ENCODE measurements at regions not wholly inside any gene's neighbourhood (a gene's known extent, or its start where the extent isn't known, plus 50 kb on each side); places are given as distances from the start of the nearest gene placed in this dataset.

DNA sequence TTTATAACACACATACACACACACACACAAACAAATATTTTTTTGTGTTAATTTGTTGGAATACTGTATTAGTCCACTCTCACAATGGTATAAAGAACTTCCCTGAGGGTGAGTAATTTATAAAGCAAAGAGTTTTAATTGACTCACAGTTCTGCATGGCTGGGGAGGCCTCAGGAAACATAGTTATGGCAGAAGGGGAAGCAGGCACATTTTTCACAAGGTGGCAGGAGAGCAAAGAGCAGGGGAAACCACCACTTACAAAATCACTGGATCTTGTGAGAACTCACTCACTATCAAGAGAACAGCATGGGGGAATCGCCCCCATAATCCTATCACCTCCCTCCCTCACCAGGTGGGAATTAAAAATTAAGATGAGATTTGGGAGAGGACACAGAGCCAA lies 205.4 kb upstream of the PTPRD start:
- dilution Hi-C loops (cut with HindIII; ENCODE audit: low sequenced_read_pairs, unreplicated experiment), result no loop called here
- no peak for ATAC-seq (ENCODE audit: low read depth)
- Histone ChIP-seq H2AK5ac (ENCODE audit: low read depth, low read length) (no peak overlapping the region), H3K27me3 (ENCODE audit: control insufficient read depth, insufficient read depth, low read length) (no peaks in the 10 kb centered on the region), H2BK5ac (ENCODE audit: low read depth, low read length, poor library complexity, severe bottlenecking) (no peak overlapping the region), H3K4me1 (ENCODE audit: control insufficient read depth, insufficient read depth, low read length) (no peaks in the 10 kb centered on the region), H4K91ac (ENCODE audit: insufficient read depth, low read depth, low read length) (no peak overlapping the region), H3K9me3 (ENCODE audit: control insufficient read depth, insufficient read depth, low read length) (peaks cover 6% of the 10 kb centered on the region), H3K4me3 (ENCODE audit: insufficient read depth, low read depth, low read length) (no peak overlapping the region), H4K8ac (ENCODE audit: low read depth in 2 of 2, low read length in 2 of 2) (no peak overlapping the region), H3K56ac (ENCODE audit: extremely low read depth, insufficient read depth, low read length) (no peak overlapping the region), H4K5ac (ENCODE audit: low read depth, low read length) (no peak overlapping the region), H2AFZ (replicated peaks; ENCODE audit: low read length, poor library complexity) (no peak overlapping the region), H3K23ac (ENCODE audit: low read depth, low read length) (no peak overlapping the region), H2BK15ac (ENCODE audit: low read depth, low read length) (no peak overlapping the region), H3K4me2 (ENCODE audit: low read depth, low read length) (no peak overlapping the region), H3K14ac (replicated peaks; ENCODE audit: low read depth, low read length) (no peak overlapping the region), H3K4ac (ENCODE audit: low read depth, low read length) (no peak overlapping the region), H3K79me1 (ENCODE audit: low read depth in 1 of 2, low read length in 2 of 2) (no peaks in the 10 kb centered on the region), H3K9ac (ENCODE audit: low read depth, low read length) (no peak overlapping the region), H3K27ac (ENCODE audit: insufficient read depth, low read length) (no peak overlapping the region), H3K36me3 (ENCODE audit: control insufficient read depth, insufficient read depth, low read length) (no peaks in the 10 kb centered on the region), H3K18ac (ENCODE audit: low read depth, low read length) (no peak overlapping the region), H2BK20ac (ENCODE audit: low read depth, low read length) (no peak overlapping the region), H3K9me1 (ENCODE audit: insufficient read depth, low read length) (no peaks in the 10 kb centered on the region), H2BK120ac (ENCODE audit: low read depth, low read length) (no peak overlapping the region), H4K20me1 (ENCODE audit: insufficient read depth, low read length) (no peaks in the 10 kb centered on the region), H2AK9ac (replicated peaks; ENCODE audit: low read depth, low read length, poor library complexity) (no peak overlapping the region)
- intact Hi-C loops (cut with micrococcal nuclease), result no loop called here
- no TSS peak for BruUV-seq (replicated peaks)
- TF ChIP-seq POLR2A (IDR thresholded peaks at IDR 0.05; ENCODE audit: low read depth, low read length) (no peak), MAZ (IDR thresholded peaks at IDR 0.05; ENCODE audit: borderline replicate concordance, low read depth, low read length) (no peak), MXI1 (IDR thresholded peaks at IDR 0.05; ENCODE audit: borderline replicate concordance, low read depth, low read length) (no peak), CHD1 (IDR thresholded peaks at IDR 0.05; ENCODE audit: low read depth, low read length) (no peak), CEBPB (IDR thresholded peaks at IDR 0.05; ENCODE audit: low read depth, low read length) (no peak), RAD21 (IDR thresholded peaks at IDR 0.05; ENCODE audit: low read length) (no peak)
- TF ChIP-seq, protein P1, sequence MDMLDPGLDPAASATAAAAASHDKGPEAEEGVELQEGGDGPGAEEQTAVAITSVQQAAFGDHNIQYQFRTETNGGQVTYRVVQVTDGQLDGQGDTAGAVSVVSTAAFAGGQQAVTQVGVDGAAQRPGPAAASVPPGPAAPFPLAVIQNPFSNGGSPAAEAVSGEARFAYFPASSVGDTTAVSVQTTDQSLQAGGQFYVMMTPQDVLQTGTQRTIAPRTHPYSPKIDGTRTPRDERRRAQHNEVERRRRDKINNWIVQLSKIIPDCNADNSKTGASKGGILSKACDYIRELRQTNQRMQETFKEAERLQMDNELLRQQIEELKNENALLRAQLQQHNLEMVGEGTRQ (IDR thresholded peaks at IDR 0.05; ENCODE audit: low read depth, low read length), result no peak
- TF ChIP-seq, protein P2, sequence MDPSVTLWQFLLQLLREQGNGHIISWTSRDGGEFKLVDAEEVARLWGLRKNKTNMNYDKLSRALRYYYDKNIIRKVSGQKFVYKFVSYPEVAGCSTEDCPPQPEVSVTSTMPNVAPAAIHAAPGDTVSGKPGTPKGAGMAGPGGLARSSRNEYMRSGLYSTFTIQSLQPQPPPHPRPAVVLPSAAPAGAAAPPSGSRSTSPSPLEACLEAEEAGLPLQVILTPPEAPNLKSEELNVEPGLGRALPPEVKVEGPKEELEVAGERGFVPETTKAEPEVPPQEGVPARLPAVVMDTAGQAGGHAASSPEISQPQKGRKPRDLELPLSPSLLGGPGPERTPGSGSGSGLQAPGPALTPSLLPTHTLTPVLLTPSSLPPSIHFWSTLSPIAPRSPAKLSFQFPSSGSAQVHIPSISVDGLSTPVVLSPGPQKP (IDR thresholded peaks at IDR 0.05; ENCODE audit: borderline replicate concordance, low read depth, low read length), result no peak
- no peak for DNase-seq
- WGBS, 2 experiments (ENCODE audit: extremely low coverage in 2 of 2, insufficient read length in 1 of 2), result no CpG with 5 or more reads among the region's 1 CpG
- CTCF ChIA-PET, result no interaction called here
- in situ Hi-C loops (cut with MboI; ENCODE audit: low sequenced_read_pairs), result no loop called here
- POLR2A ChIA-PET (ENCODE audit: unreplicated experiment), result no interaction called here

All from IMR-90 (cell line).